ENCODE measurements at regions not wholly inside any gene's neighbourhood (a gene's known extent, or its start where the extent isn't known, plus 50 kb on each side); places are given as distances from the start of the nearest gene placed in this dataset.
"Not testable (repeated sequence)": the region's sequence is repeated elsewhere in the genome, so short reads cannot be mapped to it uniquely, and the experiment has no call there.

DNA sequence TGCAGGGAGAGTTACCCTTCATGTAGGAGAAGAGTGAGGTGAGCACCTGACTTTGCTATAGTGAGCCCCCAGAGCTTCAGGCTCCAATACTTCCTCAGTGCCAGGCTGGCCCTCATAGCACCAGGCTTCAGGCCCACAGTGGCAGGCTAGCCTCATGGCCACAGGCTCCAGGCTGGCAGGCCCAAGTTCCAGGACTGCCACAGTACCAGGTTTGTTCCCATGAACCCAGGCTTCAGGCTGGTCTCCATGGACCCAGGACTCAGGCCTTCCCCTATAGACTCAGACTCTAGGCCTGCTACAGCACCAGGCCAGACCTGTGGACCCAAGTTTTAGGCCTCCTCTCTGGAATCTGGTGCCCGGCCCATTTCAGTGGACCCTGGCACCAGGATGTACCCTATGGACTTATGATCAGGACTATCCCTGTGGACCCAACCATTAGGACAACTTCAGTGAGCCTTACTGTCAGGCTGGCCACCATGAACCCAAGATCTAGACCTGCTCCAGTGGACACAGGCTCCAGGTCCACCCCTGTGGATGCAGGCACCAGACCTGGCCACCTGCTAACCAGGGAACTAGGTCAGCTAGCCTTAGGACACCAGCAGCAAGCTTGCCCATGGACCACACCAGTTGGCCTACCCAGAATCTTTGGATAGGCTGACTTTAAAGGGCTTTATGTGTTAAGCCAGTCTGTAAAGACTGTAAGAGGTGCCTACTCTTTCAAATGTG lies 658.2 kb downstream of the KLHL13 start:
- DNase-seq: no peak

DNA sequence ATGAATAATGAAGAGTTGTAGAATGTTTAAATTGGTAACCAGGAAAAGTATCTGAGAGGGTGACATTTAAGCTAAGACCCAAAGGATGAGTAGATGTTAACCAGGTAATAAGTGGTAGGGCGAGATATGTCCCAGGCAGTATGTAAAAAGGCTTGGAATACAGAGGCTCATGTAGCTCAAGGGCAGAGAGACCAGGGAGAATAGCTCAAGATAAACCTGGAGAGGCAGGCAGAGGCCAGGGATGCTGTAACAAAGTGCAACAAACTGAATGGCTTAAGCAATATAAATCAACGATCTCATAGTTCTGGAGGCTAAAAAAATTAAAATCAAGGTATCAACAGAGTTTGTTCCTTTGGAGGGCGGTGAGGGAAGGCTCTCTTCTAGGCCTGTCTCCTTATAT lies 660.8 kb downstream of the KLHL13 start:
- no peak for DNase-seq

DNA sequence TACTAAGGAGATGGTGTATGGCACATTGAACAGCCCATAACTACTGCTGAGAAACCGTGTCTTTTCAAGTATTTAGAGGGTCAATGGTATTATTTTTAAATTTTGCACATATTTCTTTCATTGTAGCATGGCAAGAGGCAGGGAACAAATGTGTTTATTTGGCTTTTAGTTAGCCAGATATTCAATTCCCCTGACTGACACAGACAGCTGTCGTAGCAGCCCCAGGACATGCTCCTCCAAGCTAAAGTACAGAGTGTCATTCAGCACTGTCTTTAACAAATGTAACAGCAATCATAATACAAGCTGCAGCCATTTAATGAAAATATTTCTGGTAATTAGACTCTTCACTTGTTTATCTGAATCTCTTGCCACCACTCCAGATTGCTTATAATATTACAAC lies 687.1 kb downstream of the KLHL13 start:
- no peak for DNase-seq

DNA sequence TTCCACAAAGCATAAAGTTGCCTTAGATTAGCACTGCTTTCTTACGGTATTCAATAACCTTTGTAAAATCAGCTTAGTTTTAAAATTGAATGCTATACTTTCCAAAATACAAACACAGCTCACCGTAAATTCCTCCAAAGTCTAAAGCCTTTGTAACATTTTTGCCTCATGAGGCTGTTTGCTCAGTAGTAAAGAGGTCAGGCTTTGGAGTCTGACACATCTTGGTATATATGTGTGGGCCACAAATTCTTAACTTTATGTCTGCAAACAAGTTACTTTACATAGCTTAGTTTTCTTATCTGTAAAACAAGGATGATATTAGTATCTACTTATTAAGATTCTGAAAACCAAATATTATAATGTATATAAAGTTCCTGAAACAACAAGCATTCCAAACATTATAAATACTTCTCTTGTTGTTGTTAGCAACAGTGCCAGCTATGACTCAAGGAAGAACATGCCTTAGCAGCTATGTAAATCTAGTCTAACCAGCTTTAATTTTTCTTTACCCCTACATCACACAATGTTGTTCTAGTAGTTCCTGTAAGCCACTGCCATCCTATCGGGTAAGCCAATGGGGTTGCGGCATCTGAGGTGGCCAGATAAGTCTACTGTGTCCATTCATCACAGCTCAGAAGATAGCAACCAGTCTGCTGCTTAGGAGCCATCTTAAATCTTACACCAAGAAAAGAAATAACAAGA lies 709.0 kb downstream of the KLHL13 start:
- DNase-seq: no peak

DNA sequence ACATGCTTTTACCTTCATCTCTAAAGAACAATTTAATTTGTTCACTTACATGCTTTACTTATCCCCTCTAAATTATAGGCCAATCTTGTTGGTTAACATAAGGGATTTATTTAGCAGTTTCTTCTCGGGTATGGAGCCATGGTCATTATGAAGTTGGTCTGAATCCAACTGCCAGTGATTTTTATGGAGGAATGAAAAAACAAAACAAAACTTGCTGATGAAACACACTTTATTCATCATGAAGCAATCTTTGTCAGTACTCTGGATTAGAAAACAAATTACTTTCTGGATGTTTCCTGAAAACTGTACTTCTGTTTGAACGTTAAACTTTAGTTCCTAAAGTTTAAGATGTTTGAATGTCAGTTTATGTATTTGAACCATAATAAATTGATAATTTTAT lies 715.8 kb downstream of the KLHL13 start:
- DNase-seq: no peak

DNA sequence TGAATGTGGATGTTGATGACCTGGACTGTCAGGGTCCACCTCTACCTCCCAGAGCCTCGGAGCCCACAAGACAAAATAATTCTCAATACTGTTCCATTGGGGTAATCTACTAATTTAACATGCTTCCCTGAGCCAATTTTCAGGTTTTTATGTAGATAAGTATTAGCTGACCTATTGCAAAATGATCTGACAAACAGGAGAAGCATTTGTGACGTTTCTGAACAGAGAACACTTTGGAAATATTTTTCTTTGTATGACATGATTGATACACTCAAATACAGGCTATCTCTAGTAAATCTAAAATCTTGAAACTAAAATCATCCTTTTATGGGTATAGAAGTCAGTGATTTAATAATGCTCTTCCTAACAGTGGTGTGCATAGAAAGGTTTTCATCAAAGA lies 716.6 kb downstream of the KLHL13 start:
- DNase-seq: no peak

DNA sequence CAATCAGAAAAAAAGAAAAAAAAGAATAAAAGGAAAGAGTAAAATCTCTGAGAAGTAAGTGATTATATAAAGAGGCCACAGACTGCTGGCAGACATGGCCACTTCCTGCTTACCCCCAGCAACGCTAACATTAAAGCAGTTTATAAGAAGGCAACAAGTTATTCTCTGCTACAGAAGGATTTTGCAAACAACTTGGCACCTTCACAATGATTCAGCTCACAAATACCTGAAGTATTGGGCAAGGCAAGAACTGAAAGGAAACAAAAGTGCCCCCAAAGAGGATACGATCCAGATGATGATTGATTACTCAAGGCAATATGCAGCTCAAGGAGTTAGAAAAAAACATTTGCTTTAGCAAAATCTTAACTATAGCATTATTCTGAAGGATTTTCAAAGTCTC lies 718.8 kb downstream of the KLHL13 start:
- DNase-seq: no peak

DNA sequence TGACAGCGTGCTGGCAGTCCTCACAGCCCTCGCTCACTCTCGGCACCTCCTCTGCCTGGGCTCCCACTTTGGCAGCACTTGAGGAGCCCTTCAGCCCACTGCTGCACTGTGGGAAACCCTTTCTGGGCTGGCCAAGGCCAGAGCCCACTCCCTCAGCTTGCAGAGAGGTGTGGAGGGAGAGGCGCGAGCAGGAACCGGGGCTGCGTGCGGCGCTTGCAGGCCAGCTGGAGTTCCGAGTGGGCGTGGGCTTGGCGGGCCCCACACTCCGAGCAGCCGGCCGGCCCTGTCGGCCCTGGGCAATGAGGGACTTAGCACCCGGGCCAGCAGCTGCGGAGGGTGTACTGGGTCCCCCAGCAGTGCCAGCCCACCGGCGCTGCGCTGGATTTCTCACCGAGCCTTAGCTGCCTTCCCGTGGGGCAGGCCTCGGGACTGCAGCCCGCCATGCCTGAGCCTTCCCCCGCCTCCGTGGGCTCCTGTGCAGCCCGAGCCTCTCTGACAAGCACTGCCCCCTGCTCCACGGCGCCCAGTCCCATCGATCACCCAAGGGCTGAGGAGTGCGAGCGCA lies 722.0 kb downstream of the KLHL13 start:
- DNase-seq: not testable (repeated sequence)

DNA sequence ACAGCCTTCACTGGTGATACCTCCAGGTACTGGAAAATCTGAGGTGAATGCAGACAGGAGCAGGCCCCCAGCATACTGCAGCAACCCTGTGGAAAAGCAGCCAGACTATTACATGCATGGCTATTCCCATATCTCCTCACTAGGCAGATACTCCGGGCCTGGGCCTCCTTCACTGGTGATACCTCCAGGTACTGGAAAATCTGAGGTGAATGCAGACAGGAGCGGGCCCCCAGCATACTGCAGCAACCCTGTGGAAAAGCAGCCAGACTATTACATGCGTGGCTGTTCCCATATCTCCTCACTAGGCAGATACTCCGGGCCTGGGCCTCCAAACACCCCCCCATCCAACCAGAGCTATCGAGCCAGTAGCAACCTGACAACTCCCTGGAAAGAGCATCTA lies 724.2 kb downstream of the KLHL13 start:
- DNase-seq: not testable (repeated sequence)

DNA sequence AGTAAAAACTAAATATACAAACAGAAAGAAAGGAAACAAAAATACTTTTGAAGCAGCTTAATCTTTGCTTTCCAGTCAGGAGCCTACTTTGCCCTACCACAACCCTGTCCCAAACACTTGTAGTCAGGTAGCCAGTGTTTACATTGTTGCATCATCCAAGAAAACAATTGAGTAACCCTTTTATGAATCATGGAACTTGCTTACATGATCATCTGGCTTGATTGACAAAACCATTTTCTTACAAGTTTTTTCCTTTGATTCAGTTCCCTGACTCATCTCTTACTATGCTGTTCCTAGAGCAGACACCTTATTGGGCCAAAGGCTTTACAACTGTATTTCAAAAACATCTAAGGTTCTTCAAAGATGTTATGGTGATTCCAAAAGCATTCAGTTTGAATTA lies 740.1 kb downstream of the KLHL13 start:
- no peak for DNase-seq

DNA sequence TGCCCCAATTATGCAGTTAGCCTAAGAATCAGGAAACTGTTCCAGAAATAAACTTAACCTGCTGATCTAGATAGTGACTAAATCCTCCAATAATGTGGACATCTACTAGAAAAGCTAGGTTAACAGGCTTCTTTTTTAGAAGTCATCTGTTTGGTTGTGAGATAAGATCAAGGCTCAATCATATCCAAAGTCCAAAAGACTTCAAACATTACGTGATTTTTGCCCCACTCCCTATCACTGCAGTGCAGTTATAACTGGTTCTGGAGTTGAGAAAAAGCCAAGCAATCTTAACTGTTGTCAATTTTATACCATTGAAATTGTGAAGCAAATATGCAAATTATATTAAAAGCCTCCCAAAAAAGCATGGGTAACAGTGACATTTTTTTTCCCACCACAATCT lies 781.4 kb downstream of the KLHL13 start:
- no peak for DNase-seq

DNA sequence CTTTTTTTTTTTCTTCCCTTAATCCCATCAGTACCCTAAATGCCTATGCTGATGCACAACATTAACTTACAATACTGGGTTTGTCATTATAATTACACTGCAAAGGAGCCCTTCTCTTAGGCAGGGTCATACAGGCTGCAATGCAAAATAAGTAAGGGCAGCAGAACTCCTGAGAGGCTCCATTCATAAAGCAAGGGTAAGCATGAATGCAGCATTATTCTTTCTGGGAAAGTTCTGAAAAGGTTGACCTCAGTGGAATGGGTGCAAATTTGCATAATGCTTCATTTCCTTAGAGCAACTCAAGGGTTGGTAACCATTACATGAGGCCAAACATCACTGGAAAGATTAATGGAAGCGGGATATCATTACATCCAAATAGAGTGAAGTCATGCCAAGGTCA lies 789.2 kb downstream of the KLHL13 start:
- no peak for DNase-seq

DNA sequence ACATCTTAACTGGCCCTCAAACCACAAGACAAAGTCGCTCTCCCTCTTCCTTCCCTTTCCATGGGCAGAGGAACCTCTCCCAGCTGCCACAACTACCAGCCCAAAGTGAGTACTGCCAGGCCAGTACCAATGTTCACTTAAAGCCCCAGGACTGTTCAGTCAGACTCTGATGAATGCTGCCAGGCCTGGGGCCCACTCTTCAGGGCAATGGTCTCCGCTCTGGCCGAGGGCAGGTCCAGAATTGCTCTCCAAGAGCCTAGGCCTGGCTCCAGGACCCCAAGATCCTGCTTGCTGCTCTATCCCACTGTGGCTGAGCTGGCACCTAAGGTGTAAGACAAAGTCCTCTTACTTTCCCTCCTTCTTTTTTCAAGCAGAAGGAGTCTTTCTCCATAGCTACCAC lies 790.9 kb downstream of the KLHL13 start:
- no peak for DNase-seq

DNA sequence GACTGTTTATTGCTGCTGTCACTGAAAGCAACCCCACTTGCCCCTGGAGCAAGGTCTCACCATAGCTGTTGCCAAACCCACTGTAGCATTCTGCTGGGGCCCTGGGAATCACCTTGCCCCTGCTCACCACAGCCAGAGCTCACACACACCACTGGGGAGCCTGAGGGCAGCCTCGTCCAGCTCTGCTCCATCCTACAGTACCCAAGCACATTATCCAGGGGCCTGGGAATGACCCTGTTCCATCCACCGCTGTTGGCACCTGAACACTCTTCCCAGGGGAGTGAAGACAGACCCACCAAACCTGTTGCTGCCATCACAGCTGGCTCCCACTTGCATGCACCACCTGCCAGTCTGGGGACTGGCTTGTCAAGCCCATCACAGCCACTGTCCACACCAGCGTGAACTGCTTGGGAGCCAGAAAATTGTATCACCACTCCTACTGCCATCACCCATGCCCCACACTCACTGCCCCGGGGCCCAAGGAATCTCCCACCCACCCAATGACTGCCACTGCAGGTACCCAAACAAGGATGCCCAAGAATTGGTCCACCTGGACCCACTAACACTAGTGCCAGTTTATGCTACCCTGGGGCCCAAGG lies 811.3 kb downstream of the KLHL13 start:
- no peak for DNase-seq

DNA sequence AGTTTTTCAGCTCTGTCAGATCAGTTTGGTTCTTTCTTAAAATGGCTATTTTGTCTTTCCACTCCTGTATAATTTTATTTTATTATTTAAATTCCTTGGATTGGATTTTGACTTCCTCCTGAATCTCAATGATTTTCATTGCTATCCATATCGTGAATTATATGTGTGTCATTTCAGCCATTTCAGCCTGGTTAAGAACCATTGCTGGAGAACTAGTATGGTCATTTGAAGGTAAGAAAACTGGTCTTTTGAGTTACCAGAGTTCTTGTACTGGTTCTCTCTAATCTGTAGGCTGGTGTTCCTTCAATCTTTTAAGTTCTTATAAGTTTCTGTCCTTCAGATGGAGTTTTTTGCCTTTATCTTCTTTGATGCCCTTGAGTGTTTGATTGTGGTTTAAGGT lies 815.5 kb downstream of the KLHL13 start:
- DNase-seq: no peak

DNA sequence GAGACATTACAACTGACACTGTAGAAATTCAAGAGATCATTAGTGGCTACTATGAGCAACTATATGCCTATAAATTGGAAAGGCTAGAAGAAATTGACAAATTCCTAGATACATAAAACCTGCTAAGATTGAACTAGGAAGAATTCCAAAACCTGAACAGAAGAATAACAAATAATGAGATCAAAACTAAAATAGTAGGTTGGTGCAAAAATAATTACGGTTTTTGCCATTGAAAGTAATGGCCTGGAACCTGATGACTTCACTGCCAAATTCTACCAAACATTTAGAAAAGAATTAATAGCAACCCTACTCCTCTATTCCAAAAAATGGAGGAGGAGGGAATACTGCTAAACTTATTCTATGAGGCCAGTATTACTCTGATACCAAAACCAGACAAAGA lies 824.9 kb downstream of the KLHL13 start:
- no peak for DNase-seq

DNA sequence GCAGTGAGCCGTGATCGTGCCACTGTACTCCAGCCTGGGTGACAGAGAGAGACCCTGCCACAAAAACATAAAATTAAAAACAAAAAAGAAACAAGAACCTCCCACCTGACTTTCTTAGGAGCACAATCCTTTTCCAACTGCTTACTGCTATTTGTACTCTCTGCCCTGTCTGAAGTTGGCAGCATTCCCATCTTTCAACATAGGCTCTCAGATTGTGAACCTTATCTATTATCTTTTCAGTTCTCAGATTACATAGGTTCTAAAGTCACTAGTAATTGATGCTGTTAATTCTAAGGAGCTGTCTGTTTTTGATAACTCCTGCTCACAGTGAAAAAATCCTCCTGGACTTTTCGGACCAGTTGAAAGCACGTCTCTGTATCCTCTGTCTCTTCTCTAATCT lies 812.2 kb upstream of the CT83 start:
- no peak for DNase-seq
